WTC11 (cell line): ENCODE measurements at regions not wholly inside any gene's neighbourhood (a gene's known extent, or its start where the extent isn't known, plus 50 kb on each side); places are given as distances from the start of the nearest gene placed in this dataset.

Experiments used
- ATAC-seq: fragments of 200-7000 bp; cut with Tn5 transposase; 2 replicates; pipeline ENCODE4 v1.10.0; 2021; ENCODE audit warnings: mild to moderate bottlenecking, moderate library complexity
- CTCF ChIA-PET: fragments of 300-600 bp; sonication (Branson Sonifier 250); formaldehyde crosslinking; loops from one replicate; lab custom pipeline; 2021; ENCODE audit warnings: antibody characterized with exemption; lab: Charles Lee
- POLR2A ChIA-PET: fragments of 350-600 bp; sonication (Branson Sonifier 250); formaldehyde crosslinking; loops from one replicate; lab custom pipeline; 2021; ENCODE audit warnings: antibody characterized with exemption; lab: Charles Lee
- DNase-seq: peaks from one replicate; pipeline ENCODE4 v3.0.0; 2021; ENCODE audit warnings: low spot score
- H3K27ac Mint-ChIP-seq: 2 replicates; pipeline ENCODE4 v1.8.0; 2021; ENCODE audit warnings: mixed read lengths
- H3K27me3 Mint-ChIP-seq: 2 replicates; pipeline ENCODE4 v1.8.0; 2021; ENCODE audit warnings: low read depth, mild to moderate bottlenecking, moderate library complexity, mixed read lengths
- H3K36me3 Mint-ChIP-seq: 2 replicates; pipeline ENCODE4 v1.8.0; 2021; ENCODE audit warnings: mixed read lengths
- H3K4me1 Mint-ChIP-seq: 2 replicates; pipeline ENCODE4 v1.8.0; 2022; ENCODE audit warnings: mixed read lengths
- H3K4me3 Mint-ChIP-seq: 2 replicates; pipeline ENCODE4 v1.8.0; 2021; ENCODE audit warnings: mild to moderate bottlenecking, moderate library complexity, mixed read lengths
- H3K9me3 Mint-ChIP-seq: 2 replicates; pipeline ENCODE4 v1.8.0; 2021; ENCODE audit warnings: mixed read lengths
- CREM ChIP-seq: sonication (generic); formaldehyde crosslinking; IDR thresholded peaks from 2 replicates; pipeline ENCODE4 v1.8.1; 2022; ENCODE audit warnings: mild to moderate bottlenecking, missing genetic modification reagents, moderate library complexity
- E2F1 ChIP-seq: sonication (generic); formaldehyde crosslinking; IDR thresholded peaks from 2 replicates; pipeline ENCODE4 v1.8.0; 2022; ENCODE audit warnings: mild to moderate bottlenecking, missing genetic modification reagents
- FOXP1 ChIP-seq: sonication (generic); formaldehyde crosslinking; IDR thresholded peaks from 2 replicates; pipeline ENCODE4 v1.8.0; 2022; ENCODE audit warnings: missing genetic modification reagents, mild to moderate bottlenecking, moderate library complexity, borderline replicate concordance
- GRHL2 ChIP-seq: fragments of 250-450 bp; sonication (Bioruptor Pico); IDR thresholded peaks from 2 replicates; pipeline ENCODE4 v1.8.0; 2022; ENCODE audit warnings: mild to moderate bottlenecking, moderate library complexity; ENCODE audit not compliant: insufficient replicate concordance, severe bottlenecking
- GTF2I ChIP-seq: fragments of 250-450 bp; sonication (Bioruptor Pico); conservative IDR thresholded peaks from 2 replicates; pipeline ENCODE4 v1.4.0; 2021; ENCODE audit warnings: mild to moderate bottlenecking
- IRF2 ChIP-seq: sonication (generic); formaldehyde crosslinking; IDR thresholded peaks from 2 replicates; pipeline ENCODE4 v1.8.0; 2022; ENCODE audit warnings: low read depth, missing genetic modification reagents, borderline replicate concordance
- MYBL2 ChIP-seq: sonication (generic); formaldehyde crosslinking; IDR thresholded peaks from 2 replicates; pipeline ENCODE4 v1.8.1; 2023; ENCODE audit warnings: mild to moderate bottlenecking, moderate library complexity, missing genetic modification reagents
- NFE2L1 ChIP-seq: sonication (generic); formaldehyde crosslinking; IDR thresholded peaks from 2 replicates; pipeline ENCODE4 v1.8.1; 2023; ENCODE audit warnings: missing genetic modification reagents
- NFYB ChIP-seq: sonication (generic); formaldehyde crosslinking; conservative IDR thresholded peaks from 2 replicates; pipeline ENCODE4 v1.8.0; 2022; ENCODE audit warnings: low read depth, missing genetic modification reagents
- OVOL2 ChIP-seq: fragments of 250-450 bp; sonication (Bioruptor Pico); IDR thresholded peaks from 2 replicates; pipeline ENCODE4 v1.9.0; 2021; ENCODE audit warnings: mild to moderate bottlenecking, borderline replicate concordance
- PRDM15 ChIP-seq: sonication (generic); formaldehyde crosslinking; IDR thresholded peaks from 2 replicates; pipeline ENCODE4 v1.8.0; 2022; ENCODE audit warnings: missing genetic modification reagents
- SOX15 ChIP-seq: fragments of 250-450 bp; sonication (Bioruptor Pico); IDR thresholded peaks from 2 replicates; pipeline ENCODE4 v1.9.0; 2021; ENCODE audit warnings: mild to moderate bottlenecking
- SP1 ChIP-seq: sonication (generic); formaldehyde crosslinking; conservative IDR thresholded peaks from 2 replicates; pipeline ENCODE4 v1.8.1; 2022; ENCODE audit warnings: missing genetic modification reagents
- TCF7 ChIP-seq: sonication (generic); formaldehyde crosslinking; IDR thresholded peaks from 2 replicates; pipeline ENCODE4 v1.8.0; 2022; ENCODE audit warnings: mild to moderate bottlenecking, low read depth, missing genetic modification reagents, moderate library complexity
- ZBTB43 ChIP-seq: sonication (generic); formaldehyde crosslinking; IDR thresholded peaks from 2 replicates; pipeline ENCODE4 v1.8.1; 2023; ENCODE audit warnings: mild to moderate bottlenecking, missing genetic modification reagents
- ZNF138 ChIP-seq: sonication (generic); formaldehyde crosslinking; conservative IDR thresholded peaks from 2 replicates; pipeline ENCODE4 v1.8.1; 2022; ENCODE audit warnings: mild to moderate bottlenecking, moderate library complexity, missing genetic modification reagents
- ZNF232 ChIP-seq: sonication (generic); formaldehyde crosslinking; IDR thresholded peaks from 2 replicates; pipeline ENCODE4 v1.8.0; 2022; ENCODE audit warnings: mild to moderate bottlenecking, missing genetic modification reagents
- ZNF425 ChIP-seq: fragments of 250-450 bp; sonication (Bioruptor Pico); conservative IDR thresholded peaks from 2 replicates; pipeline ENCODE4 v1.9.0; 2021; ENCODE audit warnings: mild to moderate bottlenecking
- ZNF671 ChIP-seq: fragments of 250-450 bp; sonication (Bioruptor Pico); IDR thresholded peaks from 2 replicates; pipeline ENCODE4 v1.8.0; 2021; ENCODE audit warnings: mild to moderate bottlenecking
- TF ChIP-seq, protein P1 (sequence below): sonication (generic); formaldehyde crosslinking; conservative IDR thresholded peaks from 2 replicates; pipeline ENCODE4 v1.8.1; 2022; ENCODE audit warnings: mild to moderate bottlenecking, missing genetic modification reagents
- TF ChIP-seq, protein P2 (sequence below): sonication (generic); formaldehyde crosslinking; IDR thresholded peaks from 2 replicates; pipeline ENCODE4 v1.8.0; 2022; ENCODE audit warnings: mild to moderate bottlenecking, missing genetic modification reagents
- TF ChIP-seq, protein P3 (sequence below): sonication (generic); formaldehyde crosslinking; IDR thresholded peaks from 2 replicates; pipeline ENCODE4 v1.8.1; 2022; ENCODE audit warnings: low read depth, mild to moderate bottlenecking, moderate library complexity, missing genetic modification reagents, borderline replicate concordance
- TF ChIP-seq, protein P4 (sequence below): sonication (generic); formaldehyde crosslinking; IDR thresholded peaks from 2 replicates; pipeline ENCODE4 v1.8.1; 2022; ENCODE audit warnings: mild to moderate bottlenecking, missing genetic modification reagents, moderate library complexity, borderline replicate concordance

DNA sequence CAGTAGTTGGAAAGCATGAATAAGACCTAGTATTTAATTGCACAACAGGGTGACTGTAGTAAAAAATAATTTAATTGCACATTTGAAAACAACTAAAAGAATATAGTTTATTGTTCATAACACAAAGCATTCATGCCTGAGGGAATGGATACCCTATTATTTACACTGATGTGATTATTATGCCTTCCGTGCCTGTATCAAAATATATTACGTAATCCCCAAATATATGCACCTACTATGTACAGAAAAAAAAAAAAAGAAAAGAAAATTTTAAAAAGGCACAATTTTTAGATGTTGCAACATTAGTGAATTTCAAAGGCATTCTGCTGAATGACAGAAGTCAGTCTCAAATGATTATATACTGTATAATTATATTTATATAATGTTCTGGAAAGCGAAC is 647.2 kb upstream of the BCHE start:
- ChIA-PET CTCF (interaction anchor here (1.2 kb wide), 1 partner anchor 353 kb away, joined by 3 read pairs; no protein-coding TSS in a partner anchor), POLR2A (no interaction called here)
- Mint-ChIP-seq H3K4me3 (no peak overlapping the region), H3K36me3 (no peaks in the 10 kb centered on the region), H3K9me3 (peaks cover 6% of the 10 kb centered on the region; the same call in 1 of the 2 replicates), H3K27ac (no peak overlapping the region), H3K4me1 (0 out of 2 replicates have a peak, but pooled peaks cover 3% of the 10 kb centered on the region), H3K27me3 (no peaks in the 10 kb centered on the region)
- ATAC-seq = no peak
- no peak for DNase-seq
- TF ChIP-seq ZBTB43 (no peak), PRDM15 (CRISPR knock-in tag) (no peak), ZNF671 (CRISPR knock-in tag) (no peak), ZNF425 (CRISPR knock-in tag) (no peak), ZNF138 (no peak), NFE2L1 (CRISPR knock-in tag) (no peak), FOXP1 (CRISPR knock-in tag) (no peak), OVOL2 (no peak), IRF2 (CRISPR knock-in tag) (no peak), ZNF232 (CRISPR knock-in tag) (no peak), MYBL2 (CRISPR knock-in tag) (no peak), TCF7 (CRISPR knock-in tag) (no peak), SOX15 (CRISPR knock-in tag) (no peak), SP1 (no peak)

DNA sequence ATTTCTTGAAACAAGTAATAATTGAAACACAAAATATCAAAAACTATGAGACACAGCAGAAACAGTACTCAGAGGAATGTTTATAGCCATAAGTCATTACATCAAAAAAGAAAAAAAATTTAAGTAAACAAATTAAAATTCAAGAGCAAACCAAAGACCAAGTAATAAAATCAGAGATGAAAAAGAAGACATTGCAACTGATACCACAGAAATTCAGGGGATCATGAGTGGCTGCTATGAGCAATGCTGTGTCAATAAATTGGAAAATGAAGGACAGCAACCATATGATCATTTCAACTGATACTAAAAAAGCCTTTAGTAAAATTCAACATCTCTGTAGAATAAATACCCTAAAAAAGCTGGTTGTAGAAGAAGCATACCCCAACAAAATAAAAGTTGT is 644.1 kb upstream of the BCHE start:
- Mint-ChIP-seq H3K27ac (no peak overlapping the region), H3K4me3 (no peak overlapping the region), H3K9me3 (peaks cover 6% of the 10 kb centered on the region; the same call in 1 of the 2 replicates), H3K27me3 (no peaks in the 10 kb centered on the region), H3K4me1 (0 out of 2 replicates have a peak, but pooled peaks cover 3% of the 10 kb centered on the region), H3K36me3 (no peaks in the 10 kb centered on the region)
- ATAC-seq (no peak), DNase-seq (no peak)
- ChIA-PET CTCF (no interaction called here), POLR2A (no interaction called here)
- no peak for TF ChIP-seq OVOL2
- TF ChIP-seq NFYB (CRISPR knock-in tag) = no peak
- TF ChIP-seq GTF2I (CRISPR knock-in tag) = no peak
- TF ChIP-seq GRHL2 (CRISPR knock-in tag) = no peak
- TF ChIP-seq, protein P1, sequence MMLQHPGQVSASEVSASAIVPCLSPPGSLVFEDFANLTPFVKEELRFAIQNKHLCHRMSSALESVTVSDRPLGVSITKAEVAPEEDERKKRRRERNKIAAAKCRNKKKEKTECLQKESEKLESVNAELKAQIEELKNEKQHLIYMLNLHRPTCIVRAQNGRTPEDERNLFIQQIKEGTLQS (CRISPR knock-in tag) = no peak
- TF ChIP-seq, protein P2, sequence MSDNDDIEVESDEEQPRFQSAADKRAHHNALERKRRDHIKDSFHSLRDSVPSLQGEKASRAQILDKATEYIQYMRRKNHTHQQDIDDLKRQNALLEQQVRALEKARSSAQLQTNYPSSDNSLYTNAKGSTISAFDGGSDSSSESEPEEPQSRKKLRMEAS (CRISPR knock-in tag) = no peak
- TF ChIP-seq, protein P3, sequence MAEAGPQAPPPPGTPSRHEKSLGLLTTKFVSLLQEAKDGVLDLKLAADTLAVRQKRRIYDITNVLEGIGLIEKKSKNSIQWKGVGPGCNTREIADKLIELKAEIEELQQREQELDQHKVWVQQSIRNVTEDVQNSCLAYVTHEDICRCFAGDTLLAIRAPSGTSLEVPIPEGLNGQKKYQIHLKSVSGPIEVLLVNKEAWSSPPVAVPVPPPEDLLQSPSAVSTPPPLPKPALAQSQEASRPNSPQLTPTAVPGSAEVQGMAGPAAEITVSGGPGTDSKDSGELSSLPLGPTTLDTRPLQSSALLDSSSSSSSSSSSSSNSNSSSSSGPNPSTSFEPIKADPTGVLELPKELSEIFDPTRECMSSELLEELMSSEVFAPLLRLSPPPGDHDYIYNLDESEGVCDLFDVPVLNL = no peak
- no peak for TF ChIP-seq CREM (CRISPR knock-in tag)
- TF ChIP-seq E2F1 (CRISPR knock-in tag) = no peak
- TF ChIP-seq, protein P4, sequence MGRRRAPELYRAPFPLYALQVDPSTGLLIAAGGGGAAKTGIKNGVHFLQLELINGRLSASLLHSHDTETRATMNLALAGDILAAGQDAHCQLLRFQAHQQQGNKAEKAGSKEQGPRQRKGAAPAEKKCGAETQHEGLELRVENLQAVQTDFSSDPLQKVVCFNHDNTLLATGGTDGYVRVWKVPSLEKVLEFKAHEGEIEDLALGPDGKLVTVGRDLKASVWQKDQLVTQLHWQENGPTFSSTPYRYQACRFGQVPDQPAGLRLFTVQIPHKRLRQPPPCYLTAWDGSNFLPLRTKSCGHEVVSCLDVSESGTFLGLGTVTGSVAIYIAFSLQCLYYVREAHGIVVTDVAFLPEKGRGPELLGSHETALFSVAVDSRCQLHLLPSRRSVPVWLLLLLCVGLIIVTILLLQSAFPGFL = no peak
